Peyer's patch (tissue), 4 donors: ENCODE measurements at regions not wholly inside any gene's neighbourhood (a gene's known extent, or its start where the extent isn't known, plus 50 kb on each side); places are given as distances from the start of the nearest gene placed in this dataset.

Source experiments
- DNase-seq, 3 donors: peaks; one replicate each; pipeline ENCODE4 v3.0.0-alpha.2; 2017 to 2019
- H3K27ac ChIP-seq, 4 donors: fragments of 200-600 bp; sonication (generic); one replicate each; pipeline ENCODE4 v1.5.1; 2016 to 2019
- H3K27me3 ChIP-seq, 2 donors: fragments of 200-600 bp; sonication (generic); one replicate each; pipeline ENCODE4 v1.5.1; 2019
- H3K36me3 ChIP-seq, 3 donors: fragments of 200-600 bp; sonication (generic); one replicate each; pipeline ENCODE4 v1.5.1; 2016 to 2019
- H3K4me1 ChIP-seq, 4 donors: fragments of 200-600 bp; sonication (generic); one replicate each; pipeline ENCODE4 v1.5.1; 2016 to 2019
- H3K4me3 ChIP-seq, 4 donors: fragments of 200-600 bp; sonication (generic); 1 replicate in 3 of 4; 2 replicates in 1 of 4; pipeline ENCODE4 v1.5.1; 2016 to 2019; ENCODE audit warnings: mild to moderate bottlenecking in 1 of 4
- H3K9me3 ChIP-seq, 4 donors: fragments of 200-600 bp; sonication (generic); one replicate each; pipeline ENCODE4 v1.5.1; 2016 to 2019; ENCODE audit warnings: mild to moderate bottlenecking in 1 of 4
- POLR2A ChIP-seq, 2 donors: fragments of 450-650 bp; IDR thresholded peaks; one replicate each; pipeline ENCODE4 v1.5.1; 2017; ENCODE audit warnings: antibody characterized with exemption in 2 of 2, mild to moderate bottlenecking in 2 of 2, moderate library complexity in 2 of 2
- TF ChIP-seq, protein P1 (sequence below), 6 experiments: fragments of 450-650 bp in 4 of 6; fragments of 200-600 bp in 2 of 6; sonication (generic) in 1 of 6; IDR thresholded peaks; one replicate each; pipeline ENCODE4 v1.5.1; 2017 to 2019; ENCODE audit warnings: antibody characterized with exemption in 6 of 6, mild to moderate bottlenecking in 3 of 6, moderate library complexity in 1 of 6

- no peaks in the 10 kb centered on the region for H3K4me1 ChIP-seq
- no peak overlapping the region for H3K4me3 ChIP-seq
- DNase-seq = no peak
- no peaks in the 10 kb centered on the region for H3K9me3 ChIP-seq
- H3K27me3 ChIP-seq = no peaks in the 10 kb centered on the region
- TF ChIP-seq, protein P1, sequence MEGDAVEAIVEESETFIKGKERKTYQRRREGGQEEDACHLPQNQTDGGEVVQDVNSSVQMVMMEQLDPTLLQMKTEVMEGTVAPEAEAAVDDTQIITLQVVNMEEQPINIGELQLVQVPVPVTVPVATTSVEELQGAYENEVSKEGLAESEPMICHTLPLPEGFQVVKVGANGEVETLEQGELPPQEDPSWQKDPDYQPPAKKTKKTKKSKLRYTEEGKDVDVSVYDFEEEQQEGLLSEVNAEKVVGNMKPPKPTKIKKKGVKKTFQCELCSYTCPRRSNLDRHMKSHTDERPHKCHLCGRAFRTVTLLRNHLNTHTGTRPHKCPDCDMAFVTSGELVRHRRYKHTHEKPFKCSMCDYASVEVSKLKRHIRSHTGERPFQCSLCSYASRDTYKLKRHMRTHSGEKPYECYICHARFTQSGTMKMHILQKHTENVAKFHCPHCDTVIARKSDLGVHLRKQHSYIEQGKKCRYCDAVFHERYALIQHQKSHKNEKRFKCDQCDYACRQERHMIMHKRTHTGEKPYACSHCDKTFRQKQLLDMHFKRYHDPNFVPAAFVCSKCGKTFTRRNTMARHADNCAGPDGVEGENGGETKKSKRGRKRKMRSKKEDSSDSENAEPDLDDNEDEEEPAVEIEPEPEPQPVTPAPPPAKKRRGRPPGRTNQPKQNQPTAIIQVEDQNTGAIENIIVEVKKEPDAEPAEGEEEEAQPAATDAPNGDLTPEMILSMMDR (IDR thresholded peaks at IDR 0.05) = no peak
- TF ChIP-seq POLR2A (IDR thresholded peaks at IDR 0.05) = no peak
- H3K27ac ChIP-seq = no peak overlapping the region
- H3K36me3 ChIP-seq = no peaks in the 10 kb centered on the region
Observed at GRCh38 chr15:53260647-53261046, 470.5 kb upstream of the ONECUT1 start.

- H3K27ac ChIP-seq = no peak overlapping the region
- TF ChIP-seq POLR2A (IDR thresholded peaks at IDR 0.05) = no peak
- TF ChIP-seq, protein P1 (IDR thresholded peaks at IDR 0.05) = no peak
- no peaks in the 10 kb centered on the region for H3K4me1 ChIP-seq
- no peaks in the 10 kb centered on the region for H3K36me3 ChIP-seq
- no peak overlapping the region for H3K4me3 ChIP-seq
- H3K9me3 ChIP-seq = no peaks in the 10 kb centered on the region
- no peak for DNase-seq
- no peaks in the 10 kb centered on the region for H3K27me3 ChIP-seq
Observed at GRCh38 chr15:53256457-53256856, 466.3 kb upstream of the ONECUT1 start.

- Histone ChIP-seq H3K9me3 (no peaks in the 10 kb centered on the region), H3K36me3 (no peaks in the 10 kb centered on the region), H3K4me3 (no peak overlapping the region), H3K27me3 (no peaks in the 10 kb centered on the region), H3K4me1 (no peaks in the 10 kb centered on the region), H3K27ac (no peak overlapping the region)
- TF ChIP-seq POLR2A (IDR thresholded peaks at IDR 0.05) = no peak
- TF ChIP-seq, protein P1 (IDR thresholded peaks at IDR 0.05) = no peak
- DNase-seq = no peak
Observed at GRCh38 chr15:53256043-53256442, 465.9 kb upstream of the ONECUT1 start.

GRCh38 chr15:53251996-53252395 is 461.9 kb upstream of the ONECUT1 start:
- TF ChIP-seq, protein P1 (IDR thresholded peaks at IDR 0.05) = no peak
- TF ChIP-seq POLR2A (IDR thresholded peaks at IDR 0.05) = no peak
- DNase-seq = no peak

DNA sequence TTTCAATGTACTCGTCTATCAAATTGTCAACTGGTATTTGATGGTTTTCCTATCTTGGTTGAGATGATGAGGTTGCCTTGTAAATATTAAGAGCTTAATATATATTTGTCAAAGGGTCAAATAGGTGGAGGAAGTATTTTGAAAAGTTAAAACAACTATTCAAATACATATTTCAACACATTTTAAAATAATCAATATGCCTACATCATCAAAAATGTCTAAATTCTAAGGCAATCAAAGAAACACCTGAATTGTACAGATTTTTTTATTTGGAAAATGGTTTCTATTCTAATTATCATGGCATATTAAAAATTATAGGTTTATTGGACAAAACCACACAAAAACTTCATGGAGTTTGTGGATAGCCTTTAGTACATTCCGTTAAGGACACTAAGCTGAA is 461.4 kb upstream of the ONECUT1 start:
- Histone ChIP-seq H3K9me3 (no peaks in the 10 kb centered on the region), H3K4me3 (no peak overlapping the region), H3K4me1 (no peaks in the 10 kb centered on the region), H3K27ac (no peak overlapping the region), H3K27me3 (no peaks in the 10 kb centered on the region), H3K36me3 (no peaks in the 10 kb centered on the region)
- no peak for DNase-seq
- no peak for TF ChIP-seq POLR2A (IDR thresholded peaks at IDR 0.05)
- TF ChIP-seq, protein P1 (IDR thresholded peaks at IDR 0.05) = no peak

More at GRCh38 chr15:53251996-53252395, 461.9 kb upstream of the ONECUT1 start:
- no peaks in the 10 kb centered on the region for H3K27me3 ChIP-seq
- H3K27ac ChIP-seq = no peak overlapping the region
- no peaks in the 10 kb centered on the region for H3K9me3 ChIP-seq
- no peaks in the 10 kb centered on the region for H3K36me3 ChIP-seq
- no peak overlapping the region for H3K4me3 ChIP-seq
- no peaks in the 10 kb centered on the region for H3K4me1 ChIP-seq
